PC-3 (cell line): ENCODE measurements at regions not wholly inside any gene's neighbourhood (a gene's known extent, or its start where the extent isn't known, plus 50 kb on each side); places are given as distances from the start of the nearest gene placed in this dataset.

Experiments
- ATAC-seq: fragments of 200-7000 bp; cut with Tn5 transposase; 2 replicates; pipeline ENCODE4 v1.9.1; 2020; ENCODE audit warnings: mild to moderate bottlenecking, moderate library complexity
- BruUV-seq: library from RNA; stranded (reverse); fragments of 400-500 nt; replicated peaks from 2 replicates; lab custom pipeline; 2021; lab: Mats Ljungman, UMichigan
- CTCF ChIA-PET: fragments of 300-600 bp; sonication (Branson Sonifier 250); formaldehyde crosslinking; loops from one replicate; lab custom pipeline; 2022; ENCODE audit warnings: antibody characterized with exemption; lab: Charles Lee
- POLR2A ChIA-PET: fragments of 300-600 bp; sonication (Branson Sonifier 250); formaldehyde crosslinking; loops from one replicate; lab custom pipeline; 2022; ENCODE audit warnings: antibody characterized with exemption; ENCODE audit not compliant: unreplicated experiment; lab: Charles Lee
- DNase-seq: peaks from one replicate; pipeline ENCODE4 v3.0.0-alpha.2; 2015
- H2AFZ ChIP-seq: fragments of 300-600 bp; sonication (generic); 2 replicates; pipeline ENCODE4 v1.6.0; 2016; ENCODE audit warnings: antibody characterized with exemption, low read length
- H3F3A ChIP-seq: fragments of 300-600 bp; sonication (generic); one replicate; pipeline ENCODE4 v1.6.0; 2017; ENCODE audit warnings: antibody characterized with exemption, low read length, control low read depth, mild to moderate bottlenecking; ENCODE audit not compliant: unreplicated experiment
- H3K27ac ChIP-seq: fragments of 300-600 bp; sonication (generic); 2 replicates; pipeline ENCODE4 v1.5.1; 2016; ENCODE audit warnings: mild to moderate bottlenecking, low read length
- H3K27me3 ChIP-seq: fragments of 300-600 bp; sonication (generic); 2 replicates; pipeline ENCODE4 v1.6.1; 2016; ENCODE audit warnings: low read length, mixed read lengths
- H3K36me3 ChIP-seq: fragments of 300-600 bp; sonication (generic); 2 replicates; pipeline ENCODE4 v1.6.1; 2016; ENCODE audit warnings: low read depth, mixed run types, low read length, mixed read lengths
- H3K4me1 ChIP-seq: fragments of 300-600 bp; sonication (generic); 2 replicates; pipeline ENCODE4 v1.5.1; 2016; ENCODE audit warnings: low read length; ENCODE audit not compliant: insufficient read depth
- H3K4me2 ChIP-seq: fragments of 300-600 bp; sonication (generic); 2 replicates; pipeline ENCODE4 v1.6.0; 2016; ENCODE audit warnings: low read length
- H3K4me3 ChIP-seq: fragments of 300-600 bp; sonication (generic); 2 replicates; pipeline ENCODE4 v1.5.1; 2016; ENCODE audit warnings: mild to moderate bottlenecking, low read length, mixed read lengths
- H3K79me2 ChIP-seq: fragments of 300-600 bp; sonication (generic); 2 replicates; pipeline ENCODE4 v1.6.1; 2017; ENCODE audit warnings: low read length, mixed read lengths
- H3K9ac ChIP-seq: fragments of 300-600 bp; sonication (generic); 2 replicates; pipeline ENCODE4 v1.6.0; 2016; ENCODE audit warnings: mild to moderate bottlenecking, low read length
- H3K9me2 ChIP-seq: fragments of 300-600 bp; sonication (generic); replicated peaks from 2 replicates; pipeline ENCODE4 v1.6.1; 2016; ENCODE audit warnings: mixed run types, low read length, mixed read lengths
- H3K9me3 ChIP-seq: fragments of 300-600 bp; sonication (generic); 2 replicates; pipeline ENCODE4 v1.6.1; 2016; ENCODE audit warnings: low read length, mixed read lengths
- H4K20me1 ChIP-seq: fragments of 300-600 bp; sonication (generic); 2 replicates; pipeline ENCODE4 v1.6.1; 2016; ENCODE audit warnings: low read length, mixed read lengths
- EZH2 ChIP-seq: fragments of 300-600 bp; sonication (generic); IDR thresholded peaks from one replicate; pipeline ENCODE4 v1.6.1; 2017; ENCODE audit warnings: antibody characterized with exemption, mild to moderate bottlenecking, low read length; ENCODE audit not compliant: unreplicated experiment
- EZH2phosphoT487 ChIP-seq: fragments of 300-600 bp; sonication (generic); IDR thresholded peaks from 2 replicates; pipeline ENCODE4 v1.6.1; 2018; ENCODE audit warnings: mild to moderate bottlenecking, antibody characterized with exemption, low read length, borderline replicate concordance
- intact Hi-C: fragments of 100-400 bp; cut with micrococcal nuclease; formaldehyde crosslinking; loops from 2 replicates; pipeline ENCODE4 v1.9.0; 2023
- TF ChIP-seq, protein P1 (sequence below): fragments of 300-600 bp; sonication (generic); conservative IDR thresholded peaks from 2 replicates; pipeline ENCODE4 v1.5.1; 2017; ENCODE audit warnings: antibody characterized with exemption, low read depth, mild to moderate bottlenecking, low read length

DNA sequence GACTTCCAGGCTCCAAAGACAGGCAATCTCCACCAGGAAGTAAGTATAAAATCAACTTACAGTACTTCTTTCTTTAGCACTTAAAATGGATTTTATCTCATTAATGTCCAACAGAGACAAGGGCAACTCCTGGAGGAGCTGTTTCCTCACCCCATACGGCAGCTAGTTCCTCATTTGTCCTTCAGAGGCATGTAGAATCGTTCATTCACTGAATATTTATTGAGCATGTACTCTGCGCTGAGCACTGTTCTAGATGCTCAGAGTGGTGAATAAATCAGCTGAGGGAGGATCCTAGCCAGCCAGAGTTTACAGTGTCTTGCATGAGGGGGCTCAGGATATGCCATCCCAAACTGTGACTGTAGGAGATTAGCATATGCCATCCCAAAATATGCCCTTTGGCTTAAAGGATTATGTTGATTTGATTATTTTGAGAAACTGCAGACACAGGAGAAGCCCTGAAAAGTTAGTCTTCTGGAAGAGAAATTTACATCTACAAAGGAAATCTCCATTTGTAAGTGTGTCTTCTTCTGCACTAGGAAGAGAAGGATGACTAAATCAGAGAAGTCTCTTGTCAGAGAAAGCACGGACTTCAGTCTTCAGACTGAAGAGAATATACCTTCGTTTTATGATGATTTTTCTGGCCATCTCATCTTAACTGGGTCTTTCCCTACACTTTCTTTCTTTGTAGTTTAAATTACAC is 66.9 kb downstream of the BAMBI start:
- POLR2A ChIA-PET, result no interaction called here
- BruUV-seq, result no TSS peak

GRCh38 chr10:28754930-28755718 is 77.8 kb downstream of the BAMBI start:
- Histone ChIP-seq H3K36me3 (no peaks in the 10 kb centered on the region), H3F3A (no peaks in the 10 kb centered on the region), H2AFZ (no peak overlapping the region), H3K9me3 (no peaks in the 10 kb centered on the region), H3K27ac (no peak overlapping the region), H3K4me3 (no peak overlapping the region), H3K9ac (no peak overlapping the region), H3K79me2 (no peaks in the 10 kb centered on the region), H3K4me2 (no peak overlapping the region), H3K4me1 (peaks cover 6% of the 10 kb centered on the region), H4K20me1 (no peaks in the 10 kb centered on the region), H3K27me3 (no peaks in the 10 kb centered on the region), H3K9me2 (no peaks in the 10 kb centered on the region)
- no TSS peak for BruUV-seq
- ChIA-PET CTCF (no interaction called here), POLR2A (no interaction called here)
- TF ChIP-seq EZH2phosphoT487 (no peak), EZH2 (no peak)
- TF ChIP-seq, protein P1, sequence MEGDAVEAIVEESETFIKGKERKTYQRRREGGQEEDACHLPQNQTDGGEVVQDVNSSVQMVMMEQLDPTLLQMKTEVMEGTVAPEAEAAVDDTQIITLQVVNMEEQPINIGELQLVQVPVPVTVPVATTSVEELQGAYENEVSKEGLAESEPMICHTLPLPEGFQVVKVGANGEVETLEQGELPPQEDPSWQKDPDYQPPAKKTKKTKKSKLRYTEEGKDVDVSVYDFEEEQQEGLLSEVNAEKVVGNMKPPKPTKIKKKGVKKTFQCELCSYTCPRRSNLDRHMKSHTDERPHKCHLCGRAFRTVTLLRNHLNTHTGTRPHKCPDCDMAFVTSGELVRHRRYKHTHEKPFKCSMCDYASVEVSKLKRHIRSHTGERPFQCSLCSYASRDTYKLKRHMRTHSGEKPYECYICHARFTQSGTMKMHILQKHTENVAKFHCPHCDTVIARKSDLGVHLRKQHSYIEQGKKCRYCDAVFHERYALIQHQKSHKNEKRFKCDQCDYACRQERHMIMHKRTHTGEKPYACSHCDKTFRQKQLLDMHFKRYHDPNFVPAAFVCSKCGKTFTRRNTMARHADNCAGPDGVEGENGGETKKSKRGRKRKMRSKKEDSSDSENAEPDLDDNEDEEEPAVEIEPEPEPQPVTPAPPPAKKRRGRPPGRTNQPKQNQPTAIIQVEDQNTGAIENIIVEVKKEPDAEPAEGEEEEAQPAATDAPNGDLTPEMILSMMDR, result no peak
- ATAC-seq, result no peak
- no peak for DNase-seq
- intact Hi-C loops, result no loop called here

More for the DNA sequence above, 66.9 kb downstream of the BAMBI start:
- no peak for ATAC-seq
- TF ChIP-seq, protein P1, result no peak
- TF ChIP-seq EZH2phosphoT487 (no peak), EZH2 (no peak)
- no peak overlapping the region for H2AFZ ChIP-seq
- no peak overlapping the region for H3K27ac ChIP-seq
- no peak for DNase-seq
- no peak overlapping the region for H3K9ac ChIP-seq
- H3K79me2 ChIP-seq, result no peaks in the 10 kb centered on the region
- CTCF ChIA-PET, result no interaction called here
- H3K4me3 ChIP-seq, result no peak overlapping the region
- no peaks in the 10 kb centered on the region for H3K4me1 ChIP-seq
- no peaks in the 10 kb centered on the region for H3K9me3 ChIP-seq
- no peaks in the 10 kb centered on the region for H3K36me3 ChIP-seq
- H4K20me1 ChIP-seq, result no peaks in the 10 kb centered on the region
- no peaks in the 10 kb centered on the region for H3K27me3 ChIP-seq
- H3F3A ChIP-seq, result no peaks in the 10 kb centered on the region
- intact Hi-C loops, result no loop called here
- no peaks in the 10 kb centered on the region for H3K9me2 ChIP-seq
- no peak overlapping the region for H3K4me2 ChIP-seq
